ENCODE measurements at regions not wholly inside any gene's neighbourhood (a gene's known extent, or its start where the extent isn't known, plus 50 kb on each side); places are given as distances from the start of the nearest gene placed in this dataset.

GRCh38 chr10:34003561-34003960 is 669.1 kb upstream of the NRP1 start:
- H4K91ac ChIP-seq (ENCODE audit: low read depth, low read length), result no peak overlapping the region
- no peak overlapping the region for H2BK120ac ChIP-seq (ENCODE audit: insufficient read depth, low read length, poor library complexity)
- no peak overlapping the region for H2BK5ac ChIP-seq (ENCODE audit: low read depth, low read length, poor library complexity)
- no peak overlapping the region for H3K4me2 ChIP-seq (ENCODE audit: low read length)
- H3K79me2 ChIP-seq (ENCODE audit: control insufficient read depth, insufficient read depth, low read length, poor library complexity), result no peaks in the 10 kb centered on the region
- no peak overlapping the region for H3K14ac ChIP-seq (ENCODE audit: low read length)
- no peak overlapping the region for H3K4me3 ChIP-seq (ENCODE audit: low read depth, low read length)
- no peak overlapping the region for H3K9ac ChIP-seq (ENCODE audit: low read length)
- no peak overlapping the region for H2AK5ac ChIP-seq (ENCODE audit: low read length)
- H3K4ac ChIP-seq (ENCODE audit: low read depth, low read length), result no peak overlapping the region
- no peak overlapping the region for H4K8ac ChIP-seq (ENCODE audit: low read depth, low read length)
- H3K27me3 ChIP-seq (ENCODE audit: insufficient read depth, low read length), result no peaks in the 10 kb centered on the region
- H3K36me3 ChIP-seq (ENCODE audit: control insufficient read depth in 1 of 2, insufficient read depth in 2 of 2, low read length in 2 of 2), result no peaks in the 10 kb centered on the region
- no peaks in the 10 kb centered on the region for H3K9me3 ChIP-seq (ENCODE audit: insufficient read depth, low read depth, low read length)
- no peak overlapping the region for H2AFZ ChIP-seq (ENCODE audit: insufficient read depth, low read length, poor library complexity)
- H3K27ac ChIP-seq (ENCODE audit: low read depth, low read length), result no peak overlapping the region
- DNase-seq, result no peak
- H4K12ac ChIP-seq (ENCODE audit: low read depth, low read length), result no peak overlapping the region
- H3K18ac ChIP-seq (ENCODE audit: low read length), result no peak overlapping the region
- no peaks in the 10 kb centered on the region for H3K79me1 ChIP-seq (ENCODE audit: low read length)
- no peaks in the 10 kb centered on the region for H3K4me1 ChIP-seq (ENCODE audit: control insufficient read depth in 1 of 2, insufficient read depth in 2 of 2, low read length in 2 of 2)
- no CpG with 5 or more reads among the region's 7 CpGs for WGBS (ENCODE audit: extremely low coverage, insufficient coverage, insufficient read length)
- no peak overlapping the region for H3K23ac ChIP-seq (ENCODE audit: low read length)
- H2BK12ac ChIP-seq (ENCODE audit: low read length), result no peak overlapping the region

DNA sequence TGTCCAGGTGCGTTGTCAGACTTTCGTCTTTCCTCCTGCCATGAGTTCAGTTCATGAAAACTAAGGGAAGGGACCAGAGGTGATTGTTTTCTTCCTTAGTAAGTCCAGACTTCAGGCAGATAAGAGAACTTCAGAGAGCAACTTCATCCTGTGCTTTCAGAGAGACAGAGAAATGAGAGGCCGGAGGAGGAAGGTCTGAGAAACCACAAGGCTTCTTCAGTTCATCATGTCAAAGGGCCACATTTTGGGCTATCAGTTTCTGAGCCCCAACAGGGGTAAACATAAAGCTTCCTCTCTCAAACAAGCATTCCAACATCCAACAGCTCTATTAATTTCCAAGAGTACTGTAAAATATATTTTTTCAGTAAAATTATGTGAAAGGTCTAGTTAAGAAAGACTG is 668.4 kb upstream of the NRP1 start:
- Histone ChIP-seq H3K23ac (ENCODE audit: low read length) (no peak overlapping the region), H3K4me3 (ENCODE audit: low read depth, low read length) (no peak overlapping the region), H2AK5ac (ENCODE audit: low read length) (no peak overlapping the region), H3K4ac (ENCODE audit: low read depth, low read length) (no peak overlapping the region), H3K36me3 (ENCODE audit: control insufficient read depth in 1 of 2, insufficient read depth in 2 of 2, low read length in 2 of 2) (no peaks in the 10 kb centered on the region), H4K12ac (ENCODE audit: low read depth, low read length) (no peak overlapping the region), H3K18ac (ENCODE audit: low read length) (no peak overlapping the region), H2BK120ac (ENCODE audit: insufficient read depth, low read length, poor library complexity) (no peak overlapping the region), H3K9me3 (ENCODE audit: insufficient read depth, low read depth, low read length) (no peaks in the 10 kb centered on the region), H3K79me1 (ENCODE audit: low read length) (no peaks in the 10 kb centered on the region), H2BK5ac (ENCODE audit: low read depth, low read length, poor library complexity) (no peak overlapping the region), H3K4me2 (ENCODE audit: low read length) (no peak overlapping the region), H3K27me3 (ENCODE audit: insufficient read depth, low read length) (no peaks in the 10 kb centered on the region), H3K79me2 (ENCODE audit: control insufficient read depth, insufficient read depth, low read length, poor library complexity) (no peaks in the 10 kb centered on the region), H3K4me1 (ENCODE audit: control insufficient read depth in 1 of 2, insufficient read depth in 2 of 2, low read length in 2 of 2) (no peaks in the 10 kb centered on the region), H2AFZ (ENCODE audit: insufficient read depth, low read length, poor library complexity) (no peak overlapping the region), H4K8ac (ENCODE audit: low read depth, low read length) (no peak overlapping the region), H3K14ac (ENCODE audit: low read length) (no peak overlapping the region), H4K91ac (ENCODE audit: low read depth, low read length) (no peak overlapping the region), H3K9ac (ENCODE audit: low read length) (no peak overlapping the region), H2BK12ac (ENCODE audit: low read length) (no peak overlapping the region), H3K27ac (ENCODE audit: low read depth, low read length) (no peak overlapping the region)
- no peak for DNase-seq
- WGBS (ENCODE audit: extremely low coverage, insufficient coverage, insufficient read length), result no CpG with 5 or more reads among the region's 3 CpGs

GRCh38 chr10:34001831-34002230 is 667.4 kb upstream of the NRP1 start:
- H3K14ac ChIP-seq (ENCODE audit: low read length), result no peak overlapping the region
- H2BK12ac ChIP-seq (ENCODE audit: low read length), result no peak overlapping the region
- H3K4me3 ChIP-seq (ENCODE audit: low read depth, low read length), result no peak overlapping the region
- no peak overlapping the region for H2AFZ ChIP-seq (ENCODE audit: insufficient read depth, low read length, poor library complexity)
- no peak overlapping the region for H3K27ac ChIP-seq (ENCODE audit: low read depth, low read length)
- H3K79me1 ChIP-seq (ENCODE audit: low read length), result no peaks in the 10 kb centered on the region
- H3K4me2 ChIP-seq (ENCODE audit: low read length), result no peak overlapping the region
- H4K91ac ChIP-seq (ENCODE audit: low read depth, low read length), result no peak overlapping the region
- DNase-seq, result no peak
- no peak overlapping the region for H3K4ac ChIP-seq (ENCODE audit: low read depth, low read length)
- H4K12ac ChIP-seq (ENCODE audit: low read depth, low read length), result no peak overlapping the region
- no peak overlapping the region for H3K9ac ChIP-seq (ENCODE audit: low read length)
- H3K4me1 ChIP-seq (ENCODE audit: control insufficient read depth in 1 of 2, insufficient read depth in 2 of 2, low read length in 2 of 2), result no peaks in the 10 kb centered on the region
- no peaks in the 10 kb centered on the region for H3K36me3 ChIP-seq (ENCODE audit: control insufficient read depth in 1 of 2, insufficient read depth in 2 of 2, low read length in 2 of 2)
- no peaks in the 10 kb centered on the region for H3K9me3 ChIP-seq (ENCODE audit: insufficient read depth, low read depth, low read length)
- H2BK120ac ChIP-seq (ENCODE audit: insufficient read depth, low read length, poor library complexity), result no peak overlapping the region
- H4K8ac ChIP-seq (ENCODE audit: low read depth, low read length), result no peak overlapping the region
- no CpG with 5 or more reads among the region's 5 CpGs for WGBS (ENCODE audit: extremely low coverage, insufficient coverage, insufficient read length)
- H2BK5ac ChIP-seq (ENCODE audit: low read depth, low read length, poor library complexity), result no peak overlapping the region
- no peak overlapping the region for H3K18ac ChIP-seq (ENCODE audit: low read length)
- no peaks in the 10 kb centered on the region for H3K27me3 ChIP-seq (ENCODE audit: insufficient read depth, low read length)
- no peaks in the 10 kb centered on the region for H3K79me2 ChIP-seq (ENCODE audit: control insufficient read depth, insufficient read depth, low read length, poor library complexity)
- H2AK5ac ChIP-seq (ENCODE audit: low read length), result no peak overlapping the region
- no peak overlapping the region for H3K23ac ChIP-seq (ENCODE audit: low read length)

- Histone ChIP-seq H2AFZ (ENCODE audit: insufficient read depth, low read length, poor library complexity) (no peak overlapping the region), H3K23ac (ENCODE audit: low read length) (no peak overlapping the region), H2AK5ac (ENCODE audit: low read length) (no peak overlapping the region), H4K91ac (ENCODE audit: low read depth, low read length) (no peak overlapping the region), H2BK120ac (ENCODE audit: insufficient read depth, low read length, poor library complexity) (no peak overlapping the region), H3K79me2 (ENCODE audit: control insufficient read depth, insufficient read depth, low read length, poor library complexity) (no peaks in the 10 kb centered on the region), H2BK12ac (ENCODE audit: low read length) (no peak overlapping the region), H4K8ac (ENCODE audit: low read depth, low read length) (no peak overlapping the region), H4K12ac (ENCODE audit: low read depth, low read length) (no peak overlapping the region), H3K18ac (ENCODE audit: low read length) (no peak overlapping the region), H3K27me3 (ENCODE audit: insufficient read depth, low read length) (no peaks in the 10 kb centered on the region), H3K79me1 (ENCODE audit: low read length) (no peaks in the 10 kb centered on the region), H3K36me3 (ENCODE audit: control insufficient read depth in 1 of 2, insufficient read depth in 2 of 2, low read length in 2 of 2) (no peaks in the 10 kb centered on the region), H3K14ac (ENCODE audit: low read length) (no peak overlapping the region), H2BK5ac (ENCODE audit: low read depth, low read length, poor library complexity) (no peak overlapping the region), H3K9me3 (ENCODE audit: insufficient read depth, low read depth, low read length) (no peaks in the 10 kb centered on the region), H3K4me2 (ENCODE audit: low read length) (no peak overlapping the region), H3K4me1 (ENCODE audit: control insufficient read depth in 1 of 2, insufficient read depth in 2 of 2, low read length in 2 of 2) (no peaks in the 10 kb centered on the region), H3K27ac (ENCODE audit: low read depth, low read length) (no peak overlapping the region), H3K4me3 (ENCODE audit: low read depth, low read length) (no peak overlapping the region), H3K4ac (ENCODE audit: low read depth, low read length) (no peak overlapping the region), H3K9ac (ENCODE audit: low read length) (no peak overlapping the region)
- DNase-seq, result peak in 1 of 2 donors; percentile 1
- WGBS (ENCODE audit: extremely low coverage, insufficient coverage, insufficient read length), result no CpG with 5 or more reads among the region's 5 CpGs
These were observed 666.7 kb upstream of the NRP1 start for GRCh38 chr10:34001087-34001580.

Measured in trophoblast cell (in vitro differentiated cells and primary cell).